CD4-positive, alpha-beta T cell (primary cell): ENCODE measurements at regions not wholly inside any gene's neighbourhood (a gene's known extent, or its start where the extent isn't known, plus 50 kb on each side); places are given as distances from the start of the nearest gene placed in this dataset.

Source experiments
- ATAC-seq: fragments of 200-7000 bp; cut with Tn5 transposase; one replicate; pipeline ENCODE4 v1.10.0; 2022; ENCODE audit warnings: mild to moderate bottlenecking; ENCODE audit not compliant: poor library complexity
- CTCF ChIA-PET: fragments of 350-600 bp; sonication (Branson Sonifier 250); formaldehyde crosslinking; loops from one replicate; lab custom pipeline; 2021; ENCODE audit warnings: antibody characterized with exemption, inconsistent platforms; lab: Charles Lee
- POLR2A ChIA-PET: fragments of 350-600 bp; sonication (Branson Sonifier 250); formaldehyde crosslinking; loops from one replicate; lab custom pipeline; 2021; ENCODE audit warnings: antibody characterized with exemption, inconsistent platforms; lab: Charles Lee
- DNase-seq, 14 experiments: peaks; one replicate each; pipeline ENCODE4 v3.0.0-alpha.2; 2013 to 2020; ENCODE audit warnings: mixed read lengths in 2 of 14
- H3K27ac ChIP-seq, 2 donors: one replicate each; pipeline versions ENCODE4 v1.5.1 to v1.7.0; 2013; ENCODE audit warnings: low read length in 2 of 2, low read depth in 1 of 2, mild to moderate bottlenecking in 1 of 2
- H3K27me3 ChIP-seq, 2 experiments: 1 replicate in 1 of 2; 2 replicates in 1 of 2; pipeline versions ENCODE4 v1.6.1 to v1.7.0; 2013; ENCODE audit warnings: low read length in 2 of 2, control low read depth in 1 of 2, mild to moderate bottlenecking in 1 of 2, moderate library complexity in 1 of 2; ENCODE audit not compliant: insufficient read depth in 2 of 2, control insufficient read depth in 1 of 2
- H3K36me3 ChIP-seq: one replicate; pipeline ENCODE4 v1.6.1; 2013; ENCODE audit warnings: low read length, control low read depth; ENCODE audit not compliant: insufficient read depth
- H3K4me1 ChIP-seq: one replicate; pipeline ENCODE4 v1.6.1; 2013; ENCODE audit warnings: low read length, control low read depth; ENCODE audit not compliant: insufficient read depth
- H3K4me3 ChIP-seq: one replicate; pipeline ENCODE4 v1.5.1; 2013; ENCODE audit warnings: mild to moderate bottlenecking, low read length, moderate library complexity
- H3K9me3 ChIP-seq, 2 experiments: 1 replicate in 1 of 2; 2 replicates in 1 of 2; pipeline versions ENCODE4 v1.6.1 to v1.7.0; 2013; ENCODE audit warnings: low read length in 2 of 2, mild to moderate bottlenecking in 2 of 2, control low read depth in 1 of 2, moderate library complexity in 1 of 2; ENCODE audit not compliant: control insufficient read depth in 1 of 2, insufficient read depth in 1 of 2
- H3K27ac Mint-ChIP-seq: one replicate; pipeline ENCODE4 v1.8.0; 2020; ENCODE audit warnings: mixed read lengths
- H3K27me3 Mint-ChIP-seq: one replicate; pipeline ENCODE4 v1.8.0; 2021; ENCODE audit warnings: mixed read lengths
- H3K36me3 Mint-ChIP-seq: one replicate; pipeline ENCODE4 v1.8.0; 2021; ENCODE audit warnings: low read depth, mixed read lengths
- H3K4me1 Mint-ChIP-seq: one replicate; pipeline ENCODE4 v1.8.0; 2021; ENCODE audit warnings: low read depth, mixed read lengths
- H3K4me3 Mint-ChIP-seq: one replicate; pipeline ENCODE4 v1.8.0; 2020; ENCODE audit warnings: mild to moderate bottlenecking, mixed read lengths
- H3K9me3 Mint-ChIP-seq: one replicate; pipeline ENCODE4 v1.8.0; 2020; ENCODE audit warnings: mixed read lengths
- CTCF ChIP-seq: fragments of 200-600 bp; IDR thresholded peaks from one replicate; pipeline ENCODE4 v1.8.0; 2022; ENCODE audit warnings: antibody characterized with exemption, mild to moderate bottlenecking
- intact Hi-C, 2 experiments: fragments of 100-400 bp; cut with DNase I in 1 of 2; cut with micrococcal nuclease in 1 of 2; formaldehyde crosslinking; loops; one replicate each; pipeline versions ENCODE4 v1.15.1 to v1.9.0; 2023 to 2025; cut with DNase I, micrococcal nuclease

GRCh38 chr3:188041193-188041592 is 112.8 kb upstream of the LPP start:
- Mint-ChIP-seq H3K36me3 (no peaks in the 10 kb centered on the region), H3K4me3 (no peak overlapping the region), H3K4me1 (no peaks in the 10 kb centered on the region), H3K27ac (no peak overlapping the region), H3K27me3 (no peaks in the 10 kb centered on the region), H3K9me3 (no peaks in the 10 kb centered on the region)
- Histone ChIP-seq H3K4me1 (peaks cover 3% of the 10 kb centered on the region), H3K27ac (no peak overlapping the region), H3K9me3 (no peaks in the 10 kb centered on the region), H3K27me3 (no peaks in the 10 kb centered on the region), H3K36me3 (no peaks in the 10 kb centered on the region), H3K4me3 (no peak overlapping the region)
- ATAC-seq (no peak), DNase-seq (peak in 1 of 14 experiments; percentile 17)
- intact Hi-C loops = no loop called here
- CTCF ChIA-PET = no interaction called here
- TF ChIP-seq CTCF = no peak
- POLR2A ChIA-PET = no interaction called here

GRCh38 chr3:188041895-188042294 is 112.1 kb upstream of the LPP start:
- POLR2A ChIA-PET = no interaction called here
- Mint-ChIP-seq H3K27me3 (no peaks in the 10 kb centered on the region), H3K4me3 (no peak overlapping the region)

GRCh38 chr3:188042466-188042865 is 111.5 kb upstream of the LPP start:
- CTCF ChIA-PET = no interaction called here
- H3K36me3 ChIP-seq = no peaks in the 10 kb centered on the region
- Mint-ChIP-seq H3K9me3 (no peaks in the 10 kb centered on the region), H3K27me3 (no peaks in the 10 kb centered on the region), H3K27ac (no peak overlapping the region), H3K36me3 (no peaks in the 10 kb centered on the region), H3K4me3 (no peak overlapping the region), H3K4me1 (no peaks in the 10 kb centered on the region)
- peaks cover 3% of the 10 kb centered on the region for H3K4me1 ChIP-seq
- ATAC-seq (no peak), DNase-seq (no peak)
- no peak overlapping the region for H3K4me3 ChIP-seq
- H3K27ac ChIP-seq = no peak overlapping the region
- POLR2A ChIA-PET = no interaction called here
- no peaks in the 10 kb centered on the region for H3K27me3 ChIP-seq
- H3K9me3 ChIP-seq = no peaks in the 10 kb centered on the region
- intact Hi-C loops = no loop called here
- TF ChIP-seq CTCF = no peak

More at GRCh38 chr3:188041895-188042294, 112.1 kb upstream of the LPP start:
- CTCF ChIA-PET = no interaction called here
- H3K4me1 Mint-ChIP-seq = no peaks in the 10 kb centered on the region
- no peak for DNase-seq
- ATAC-seq = no peak
- Histone ChIP-seq H3K9me3 (no peaks in the 10 kb centered on the region), H3K27me3 (no peaks in the 10 kb centered on the region), H3K36me3 (no peaks in the 10 kb centered on the region), H3K4me1 (peaks cover 3% of the 10 kb centered on the region), H3K4me3 (no peak overlapping the region), H3K27ac (no peak overlapping the region)
- TF ChIP-seq CTCF = no peak
- H3K36me3 Mint-ChIP-seq = no peaks in the 10 kb centered on the region
- intact Hi-C loops = no loop called here
- H3K9me3 Mint-ChIP-seq = no peaks in the 10 kb centered on the region
- no peak overlapping the region for H3K27ac Mint-ChIP-seq
